ENCODE measurements at regions not wholly inside any gene's neighbourhood (a gene's known extent, or its start where the extent isn't known, plus 50 kb on each side); places are given as distances from the start of the nearest gene placed in this dataset.

DNA sequence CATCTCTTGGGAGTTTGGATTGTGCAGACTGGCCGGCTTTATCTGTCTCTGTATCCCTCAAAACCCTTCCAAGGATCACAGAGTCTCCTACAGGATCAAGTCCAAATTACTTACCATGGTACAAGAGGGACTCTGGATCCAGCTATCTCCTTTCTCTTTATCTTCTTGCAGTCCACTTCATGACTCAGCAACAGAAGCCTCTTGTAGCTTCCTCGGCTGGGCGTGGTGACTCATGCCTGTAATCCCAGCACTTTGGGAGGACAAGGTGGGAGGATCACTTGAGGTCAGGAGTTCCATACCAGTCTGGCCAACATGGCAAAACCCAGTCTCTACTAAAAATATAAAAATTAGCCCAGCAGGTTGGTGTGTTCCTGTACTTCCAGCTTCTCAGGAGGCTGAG is 189.7 kb downstream of the BCAT1 start:
- DNase-seq (ENCODE audit: low read depth in 2 of 2): no peak

DNA sequence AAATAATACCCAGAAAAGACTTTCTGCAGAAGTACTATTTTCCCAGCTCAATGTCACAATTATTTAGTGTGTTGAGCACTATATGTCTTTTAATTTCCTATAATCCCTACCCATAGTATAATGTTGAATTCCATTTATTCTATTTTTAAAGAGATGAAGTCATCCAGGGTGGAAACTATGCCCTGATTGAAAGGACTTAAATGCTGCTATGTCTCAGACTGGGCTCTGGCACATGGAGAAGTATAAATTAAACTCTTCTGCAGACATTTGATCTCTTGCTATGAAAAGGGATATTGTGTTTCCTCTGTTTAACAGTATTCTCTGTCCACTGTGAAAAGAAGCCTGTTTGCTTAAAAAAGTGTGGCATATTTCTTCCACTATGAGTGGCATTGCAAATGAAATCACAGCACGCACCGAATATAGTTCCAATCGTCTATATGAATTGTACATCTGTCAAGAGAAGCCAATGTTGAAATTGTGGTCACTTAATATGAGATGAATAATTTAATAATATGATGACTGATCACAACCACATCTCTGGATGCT is 192.3 kb downstream of the BCAT1 start:
- no peak for DNase-seq (ENCODE audit: low read depth in 2 of 2)

DNA sequence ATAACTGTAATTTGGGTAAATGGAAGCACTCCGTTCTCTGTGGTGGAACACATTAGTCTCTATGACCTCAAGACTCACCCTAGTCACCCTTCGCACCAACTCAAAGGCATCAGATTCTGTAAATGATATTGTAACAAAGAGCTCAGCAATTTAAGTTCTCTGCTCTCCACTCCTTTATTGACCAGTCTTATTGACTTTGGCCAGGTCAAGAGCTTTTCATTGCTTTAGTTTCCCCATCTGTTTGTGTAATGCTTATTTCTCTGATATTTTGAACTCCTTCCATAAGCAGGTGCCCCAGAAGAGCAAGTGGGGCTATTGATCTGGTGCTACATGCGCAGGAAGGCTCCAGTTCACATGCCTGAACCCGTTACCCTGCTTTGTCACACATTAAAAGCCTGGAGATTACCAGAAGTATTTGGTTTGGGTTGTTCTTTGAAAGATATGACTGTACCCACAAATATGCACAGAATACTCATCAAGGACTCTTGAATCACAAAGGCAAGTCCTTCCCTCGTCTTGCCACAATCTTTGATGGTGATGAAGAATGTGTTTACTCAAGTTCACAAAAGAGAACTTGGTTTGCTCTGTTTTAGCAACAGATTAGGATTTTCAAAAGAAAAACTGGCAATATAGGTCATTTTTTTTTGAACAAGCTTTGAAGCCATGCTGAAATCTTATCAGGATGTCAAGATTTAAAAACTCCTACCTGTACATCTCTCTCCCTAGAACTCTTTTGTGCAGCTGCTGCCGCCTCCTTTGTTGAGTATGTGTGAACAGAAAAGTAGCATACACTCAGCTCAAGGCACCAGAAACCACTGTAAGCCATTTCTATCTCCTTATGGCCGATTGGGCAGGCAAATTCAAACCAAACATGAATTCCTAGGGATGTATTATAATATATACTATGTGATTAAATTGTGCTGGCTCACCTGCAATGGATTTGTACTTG is 193.9 kb downstream of the BCAT1 start:
- no peak for DNase-seq (ENCODE audit: low read depth in 2 of 2)

DNA sequence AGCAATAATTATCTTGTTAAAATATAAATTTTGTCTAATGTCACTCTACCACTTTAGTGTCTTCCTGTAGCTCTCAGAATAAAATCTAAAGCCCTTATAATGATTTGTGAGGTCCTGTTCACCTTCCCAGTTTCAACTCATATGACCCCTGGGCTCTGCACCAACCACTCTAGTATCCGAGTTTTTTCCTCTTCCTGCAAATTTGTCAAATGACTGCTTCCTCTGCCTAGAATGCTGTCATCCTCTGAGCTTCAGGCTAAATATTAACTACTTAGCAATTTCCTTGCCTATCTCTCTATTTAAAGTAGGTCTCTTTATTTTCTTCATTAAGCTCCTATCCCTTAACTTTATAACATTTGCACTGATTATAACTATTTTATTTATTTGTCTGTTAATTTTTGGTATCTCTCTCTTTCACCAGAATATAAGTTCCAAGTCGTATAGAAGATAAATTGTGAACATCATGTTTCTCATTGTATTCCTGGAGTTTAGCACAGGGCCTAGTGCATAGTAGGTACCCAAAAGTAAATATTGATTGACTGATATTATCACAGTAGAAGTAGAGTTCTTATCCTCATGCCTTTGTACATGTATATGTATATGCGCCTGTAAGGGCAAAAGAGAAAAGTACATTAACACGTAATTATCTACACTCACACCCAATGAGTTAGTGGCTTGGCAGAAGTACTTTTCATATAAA is 196.0 kb downstream of the BCAT1 start:
- DNase-seq (ENCODE audit: low read depth in 2 of 2): no peak

DNA sequence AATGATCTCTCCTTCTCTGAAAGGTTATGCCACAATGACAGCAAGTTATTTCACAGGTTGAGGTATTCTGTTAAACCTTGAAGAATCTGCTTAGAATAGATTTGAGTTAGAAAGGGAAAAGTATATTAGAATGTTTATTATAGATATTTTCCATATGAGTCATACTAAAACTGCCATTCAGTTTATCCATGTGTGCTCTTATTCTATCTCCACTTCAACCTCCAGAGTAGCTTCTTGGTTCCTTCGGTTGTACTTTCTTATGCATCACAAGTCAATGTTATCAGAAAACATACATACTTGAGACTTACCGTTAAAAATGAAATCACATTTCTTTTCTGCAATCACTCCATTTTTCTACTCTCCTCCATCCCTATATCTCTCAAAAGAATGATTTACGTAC is 197.7 kb downstream of the BCAT1 start:
- no peak for DNase-seq (ENCODE audit: low read depth in 2 of 2)

DNA sequence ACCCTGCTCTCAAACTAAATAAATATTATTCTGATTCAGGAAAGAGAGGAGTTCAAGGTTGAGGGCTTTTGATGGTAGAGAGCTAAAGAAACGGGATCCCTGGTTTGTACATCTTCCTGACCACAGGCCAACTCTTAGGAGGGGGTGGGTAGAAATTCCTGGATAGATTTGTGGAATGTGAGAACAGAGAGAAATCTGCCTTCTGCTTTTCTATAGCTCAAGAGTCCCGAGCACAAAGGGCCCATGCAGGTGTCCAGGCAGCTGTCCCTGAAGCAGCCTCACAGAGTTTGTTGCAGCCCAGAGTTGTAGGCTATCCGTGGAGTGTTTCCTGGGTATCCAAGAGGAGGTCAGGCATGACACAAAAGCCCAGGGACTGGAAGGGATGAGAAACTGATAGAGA is 198.6 kb downstream of the BCAT1 start:
- no peak for DNase-seq (ENCODE audit: low read depth in 2 of 2)

DNA sequence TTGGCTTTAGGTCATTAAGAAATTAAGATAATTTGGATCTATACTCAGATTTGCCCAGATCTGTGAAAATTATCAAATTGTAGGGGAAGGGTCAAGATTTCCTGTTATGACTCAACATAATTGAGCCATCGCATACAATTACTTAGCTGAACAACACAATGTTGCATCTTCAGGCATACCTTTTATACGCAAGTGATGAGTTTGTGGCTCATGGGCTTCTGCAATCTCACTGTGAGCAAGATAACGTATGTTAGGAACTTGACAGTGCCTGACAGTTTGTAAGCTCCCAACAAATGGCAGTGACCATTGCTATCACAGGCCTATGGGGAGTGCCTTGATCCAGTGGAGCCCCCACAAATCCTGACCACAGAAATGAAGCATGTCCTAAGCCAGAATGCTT is 199.7 kb downstream of the BCAT1 start:
- DNase-seq (ENCODE audit: low read depth in 2 of 2): no peak

DNA sequence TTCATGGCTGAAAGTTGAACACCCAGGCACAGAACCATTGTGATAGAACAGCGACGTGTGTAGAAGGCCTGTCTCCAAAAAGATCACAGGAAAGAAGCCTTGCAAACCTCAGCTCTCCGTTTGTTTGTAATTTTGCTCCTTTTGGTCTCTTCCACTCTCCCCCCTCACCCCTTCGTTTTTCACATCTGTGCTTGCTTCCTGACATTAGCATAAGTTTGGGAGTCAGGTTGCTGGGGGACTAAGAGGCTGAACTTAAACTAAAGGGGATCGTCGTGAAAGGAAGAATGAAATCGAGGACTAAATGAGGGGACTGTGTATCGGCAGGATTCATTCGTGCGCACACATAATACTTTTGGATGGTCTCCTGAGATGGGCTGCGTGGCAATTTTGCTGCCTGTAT is 200.6 kb downstream of the BCAT1 start:
- no peak for DNase-seq (ENCODE audit: low read depth in 2 of 2)

DNA sequence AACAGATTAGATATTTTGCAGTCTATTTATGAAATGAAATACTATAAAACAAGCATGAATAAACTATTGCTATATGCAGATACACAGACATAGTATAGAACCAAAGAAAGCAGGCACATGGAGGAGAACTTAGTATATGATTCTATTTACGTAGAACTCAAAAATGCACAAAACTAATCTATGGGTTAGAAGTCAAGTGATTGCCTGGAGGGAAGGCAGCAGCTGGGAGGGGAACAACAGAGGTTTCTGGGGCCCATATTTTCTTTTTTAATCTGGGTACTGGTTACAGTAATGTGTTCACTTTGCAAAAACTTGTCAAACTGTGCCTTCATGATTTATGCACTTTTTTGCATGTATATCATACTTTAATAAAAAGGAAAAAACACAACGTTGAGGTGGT is 202.0 kb downstream of the BCAT1 start:
- no peak for DNase-seq (ENCODE audit: low read depth in 2 of 2)

DNA sequence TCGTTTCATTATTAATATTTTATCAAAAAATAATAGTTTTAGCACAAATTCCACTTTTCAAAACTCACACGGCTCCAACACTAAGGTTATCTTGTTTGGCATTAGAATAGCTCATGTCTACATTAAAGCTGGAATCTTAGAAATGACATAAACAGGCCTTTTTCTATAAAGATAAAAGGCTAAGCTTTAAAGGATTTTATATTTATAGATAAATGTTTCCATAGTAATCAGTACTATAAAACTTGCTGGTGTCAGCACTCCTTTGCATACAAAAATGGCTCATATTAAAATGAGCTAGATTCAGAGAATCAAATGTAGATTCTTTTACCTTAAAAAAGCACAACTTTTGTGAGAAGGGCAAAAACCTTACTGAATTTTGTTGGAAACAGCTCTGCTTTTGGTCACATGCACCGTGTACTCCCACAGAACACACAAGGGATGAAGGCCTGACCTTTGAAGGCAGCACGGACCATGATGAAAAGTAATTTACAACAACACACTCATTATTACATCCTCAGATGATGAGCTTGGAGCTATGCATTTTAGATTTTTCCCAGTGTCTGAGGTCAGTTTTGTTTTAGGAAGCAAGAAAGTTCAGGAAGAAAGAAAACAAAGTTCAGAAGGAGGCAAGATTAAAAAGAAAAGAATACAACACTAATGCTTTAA is 202.8 kb downstream of the BCAT1 start:
- DNase-seq (ENCODE audit: low read depth in 2 of 2): no peak

DNA sequence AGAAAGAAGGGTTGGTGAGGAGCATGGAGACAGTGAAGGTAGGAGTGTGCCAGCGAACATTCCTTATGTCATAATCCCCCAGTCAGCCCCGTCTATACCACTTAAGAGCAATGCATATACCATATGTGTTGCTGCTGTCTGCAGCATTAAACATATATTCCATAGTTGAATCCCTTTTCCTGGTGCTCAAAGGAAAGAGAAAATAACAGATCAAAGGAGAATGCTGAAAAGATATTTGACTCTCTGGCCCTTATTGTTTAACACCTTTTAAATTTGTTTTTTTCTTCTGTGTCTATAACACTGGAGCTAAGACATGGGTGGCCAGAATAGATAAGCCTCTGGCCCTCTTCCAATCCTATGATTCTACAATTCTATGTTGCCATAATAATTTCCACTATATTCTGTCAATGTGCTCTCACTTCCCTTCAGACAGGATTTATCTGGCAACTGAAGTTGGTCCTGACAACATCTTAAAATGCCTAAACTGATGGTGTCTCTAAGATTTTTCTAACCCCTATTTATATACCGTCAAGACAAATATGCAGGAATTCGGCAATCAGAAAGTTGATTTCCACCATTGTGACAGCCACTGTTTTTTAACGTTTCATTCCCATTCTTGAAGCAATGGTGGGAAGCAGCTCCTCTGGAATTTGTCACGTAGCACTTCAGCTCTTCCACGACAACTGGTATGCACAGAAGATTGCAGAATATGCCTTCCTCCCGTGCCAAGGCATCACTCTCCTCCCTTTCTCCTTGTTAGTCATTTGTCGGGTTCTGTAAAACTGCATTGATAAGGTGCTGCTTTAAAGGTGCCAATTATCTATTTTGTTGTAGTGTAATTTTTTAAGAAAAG is 204.7 kb downstream of the BCAT1 start:
- no peak for DNase-seq (ENCODE audit: low read depth in 2 of 2)

DNA sequence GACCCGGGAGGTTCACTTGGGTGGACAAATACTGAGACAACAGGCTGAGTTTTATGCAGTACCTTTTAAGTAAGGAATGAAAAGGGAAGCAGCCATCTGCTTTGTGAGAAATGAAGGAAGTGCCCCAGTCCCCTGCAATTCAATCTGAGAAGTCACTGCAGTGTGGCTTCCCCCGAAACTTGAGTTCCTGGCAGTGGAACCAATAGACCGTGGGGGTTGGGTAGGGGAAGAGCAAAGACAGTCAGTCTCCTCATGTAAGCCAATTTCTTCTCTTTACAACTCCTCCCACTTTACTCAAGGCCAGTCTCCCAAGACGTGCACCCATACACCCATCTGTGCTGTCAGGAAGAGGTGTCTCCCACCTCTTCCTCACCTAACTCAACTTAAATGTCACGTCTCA is 206.5 kb downstream of the BCAT1 start:
- DNase-seq (ENCODE audit: low read depth in 2 of 2): no peak

DNA sequence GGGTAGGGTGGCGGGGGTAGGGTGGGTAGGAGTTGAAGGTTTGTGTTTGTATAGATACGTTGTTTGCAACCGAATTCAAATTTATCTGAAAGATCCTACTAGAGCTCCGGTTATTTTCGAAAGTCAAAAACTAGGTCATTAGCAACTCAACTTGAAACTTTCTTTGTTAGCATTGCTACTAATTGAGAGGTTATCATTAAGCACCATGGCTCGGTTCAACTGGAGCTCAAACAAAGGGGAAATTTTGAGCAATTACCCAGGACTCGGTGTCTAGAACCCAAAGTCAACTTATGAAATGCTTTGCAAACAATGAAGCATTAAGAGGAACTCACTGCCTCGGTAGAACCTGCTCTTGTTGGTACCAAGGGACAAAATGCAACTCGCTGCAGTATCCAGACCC is 207.7 kb downstream of the BCAT1 start:
- DNase-seq (ENCODE audit: low read depth in 2 of 2): no peak

DNA sequence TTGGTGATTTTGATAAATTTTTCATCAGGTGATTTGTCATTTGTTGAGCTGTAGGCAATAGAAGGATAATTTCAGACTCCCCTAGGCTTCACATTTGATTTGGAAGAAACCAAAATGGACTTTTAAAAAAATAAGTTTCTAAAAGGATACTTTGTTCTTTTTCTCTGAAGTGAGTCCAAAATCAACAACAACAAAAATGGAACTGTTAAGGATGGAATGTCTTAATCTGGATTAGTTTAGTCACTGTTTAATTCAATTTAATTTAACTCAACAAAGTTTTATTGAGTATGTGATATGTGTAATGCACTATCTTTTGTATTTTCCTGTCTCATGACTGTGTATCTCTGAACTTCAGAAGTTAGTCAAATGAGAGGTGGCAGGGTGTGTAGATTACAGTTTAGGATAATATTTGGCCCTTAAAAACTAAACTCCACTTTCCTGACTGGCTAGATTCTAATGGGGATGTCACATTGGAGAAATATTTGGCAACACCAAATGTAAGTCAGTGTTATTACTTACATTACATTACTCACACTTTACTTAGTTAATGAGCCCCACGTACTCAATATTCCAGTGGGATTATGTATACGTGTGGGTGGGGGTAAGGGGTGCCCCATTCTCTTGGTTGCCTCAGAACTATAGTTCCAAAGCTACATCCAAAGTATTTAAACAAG is 209.7 kb downstream of the BCAT1 start:
- no peak for DNase-seq (ENCODE audit: low read depth in 2 of 2)

DNA sequence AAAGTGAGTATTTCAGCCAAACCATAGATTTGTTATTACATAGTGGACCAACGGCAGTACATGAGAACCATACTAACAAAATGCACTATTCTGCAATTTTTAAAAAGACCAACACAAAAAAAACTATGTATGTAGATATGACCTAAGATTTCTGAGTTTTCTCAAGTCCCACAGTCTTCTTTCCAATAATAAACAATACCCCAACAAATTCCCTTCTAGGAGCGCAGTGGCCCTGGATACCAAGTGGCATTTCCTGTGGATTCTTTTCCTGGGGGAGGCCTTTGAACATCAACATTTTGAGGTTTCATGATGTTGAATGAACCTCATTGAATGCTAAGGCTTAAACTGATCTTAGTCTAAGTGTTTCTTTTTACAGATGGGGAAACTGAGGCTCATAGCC is 210.5 kb downstream of the BCAT1 start:
- no peak for DNase-seq (ENCODE audit: low read depth in 2 of 2)

DNA sequence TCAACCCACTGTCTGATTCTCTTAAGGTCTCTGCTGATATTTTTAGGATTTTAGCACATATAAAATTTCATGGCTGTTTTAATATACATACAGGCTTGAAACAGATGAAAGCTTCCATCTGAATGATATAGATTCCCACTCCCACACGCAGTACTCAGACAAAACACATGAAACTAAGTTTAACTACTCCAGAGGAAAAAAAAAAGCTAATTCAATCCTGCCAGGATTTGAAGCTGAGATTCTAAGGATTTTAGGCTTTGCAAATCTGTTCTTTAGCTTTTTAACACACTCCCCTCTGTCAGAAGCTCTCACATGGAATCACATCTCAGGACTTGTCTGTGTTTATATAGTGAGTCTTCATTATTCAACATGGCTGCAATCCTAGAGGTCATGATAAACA is 217.3 kb downstream of the BCAT1 start:
- no peak for DNase-seq (ENCODE audit: low read depth in 2 of 2)

DNA sequence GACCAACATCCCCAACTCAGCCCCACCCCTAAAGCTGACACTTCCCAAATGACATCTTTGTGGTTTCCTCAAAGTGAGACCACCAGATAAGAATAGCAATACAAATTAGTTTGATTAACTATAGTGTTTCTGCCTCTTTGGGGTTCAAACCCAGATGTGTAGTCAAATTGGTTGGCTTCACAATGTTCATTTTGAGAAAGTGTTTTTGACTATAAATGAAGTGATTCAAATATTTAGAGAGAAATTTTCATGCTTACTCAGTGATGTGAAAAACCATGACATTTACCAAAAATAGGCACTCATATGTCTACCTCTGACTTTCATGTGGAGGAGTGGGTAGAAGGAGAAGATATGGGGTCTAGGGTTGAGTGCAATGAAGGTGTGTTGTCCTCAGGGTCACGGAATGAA is 218.4 kb downstream of the BCAT1 start:
- DNase-seq (ENCODE audit: low read depth in 2 of 2): no peak

DNA sequence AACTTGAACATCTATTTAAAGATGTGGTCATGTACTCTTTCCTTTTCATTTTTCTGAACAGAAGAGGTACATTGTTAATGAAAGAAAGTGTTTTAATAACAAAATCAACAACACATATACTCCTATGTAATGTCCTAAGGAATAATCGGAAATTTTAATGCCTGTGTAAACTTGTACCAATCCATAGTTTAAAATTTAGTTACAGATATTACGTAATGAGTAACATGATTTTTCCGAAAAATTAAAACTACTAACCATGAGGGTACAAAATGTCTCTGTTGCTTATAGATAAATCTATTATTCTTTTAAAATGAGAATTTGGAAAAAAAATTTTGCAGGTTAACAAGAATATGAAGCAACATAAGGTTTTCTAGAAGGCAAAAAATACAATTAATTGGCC is 220.1 kb downstream of the BCAT1 start:
- no peak for DNase-seq (ENCODE audit: low read depth in 2 of 2)

DNA sequence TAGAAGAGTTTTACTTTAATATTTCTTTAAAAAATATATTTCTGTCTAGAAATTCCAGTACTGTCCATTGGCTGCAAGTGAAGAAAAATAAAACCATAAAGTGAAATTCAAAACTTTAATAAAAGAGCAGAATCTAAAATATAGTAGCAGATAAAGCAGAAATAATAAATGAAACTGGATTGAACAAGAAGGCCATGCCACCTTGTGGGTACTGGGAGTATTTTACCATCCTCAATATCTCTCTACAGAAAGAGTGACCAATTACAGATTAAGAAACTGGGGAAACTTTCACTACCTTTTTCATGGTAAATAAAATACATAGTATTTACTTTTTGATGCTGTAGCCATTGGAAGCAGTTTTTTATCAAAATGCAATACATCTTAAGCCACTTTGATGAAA is 220.5 kb downstream of the BCAT1 start:
- DNase-seq (ENCODE audit: low read depth in 2 of 2): no peak

DNA sequence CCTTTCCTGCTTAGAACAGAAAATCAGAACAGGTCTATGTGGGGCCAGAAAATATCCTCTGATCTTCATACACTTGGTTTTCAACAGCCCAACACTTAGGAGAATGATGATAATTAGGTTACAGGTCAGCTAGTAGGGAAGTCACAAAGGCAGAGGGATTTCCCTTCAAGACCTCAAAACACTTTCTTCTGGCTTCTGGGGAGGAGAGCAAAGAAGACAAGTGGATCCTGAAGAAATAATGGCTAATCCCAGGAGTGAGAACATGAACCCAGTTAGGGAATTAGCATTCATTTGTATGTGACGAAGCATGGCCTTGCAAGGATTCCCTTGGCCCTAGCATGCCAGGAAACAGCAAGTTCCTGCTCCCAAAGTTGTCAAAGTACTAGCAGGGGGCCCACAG is 223.3 kb downstream of the BCAT1 start:
- DNase-seq (ENCODE audit: low read depth in 2 of 2): no peak

DNA sequence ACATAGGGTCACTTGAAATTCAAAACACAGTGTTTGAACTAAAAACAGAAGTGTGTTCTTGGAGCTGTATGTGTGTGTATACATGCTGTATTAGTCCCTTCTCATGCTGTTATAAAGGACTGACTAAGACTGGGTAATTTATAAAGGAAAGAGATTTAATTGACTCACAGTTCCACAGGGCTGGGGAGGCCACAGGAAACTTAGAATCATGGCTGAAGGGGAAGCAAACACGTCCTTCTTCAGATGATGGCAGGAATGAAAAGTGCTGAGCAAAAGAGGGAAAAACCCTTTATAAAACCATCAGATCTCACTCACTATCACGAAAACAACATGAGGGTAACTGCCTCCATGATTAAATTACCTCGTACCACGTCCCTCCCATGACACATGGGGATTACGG is 224.1 kb downstream of the BCAT1 start:
- DNase-seq (ENCODE audit: low read depth in 2 of 2): no peak

All from stimulated activated CD8-positive, alpha-beta memory T cell treated with anti-CD3 and anti-CD28 coated beads, Interleukin-7, amount 100 ng/mL, for 4 hours (primary cell).